OCI-LY1 (cell line): ENCODE measurements at regions not wholly inside any gene's neighbourhood (a gene's known extent, or its start where the extent isn't known, plus 50 kb on each side); places are given as distances from the start of the nearest gene placed in this dataset.
"Not testable (repeated sequence)": the region's sequence is repeated elsewhere in the genome, so short reads cannot be mapped to it uniquely, and the experiment has no call there.

ENCODE experiments used
- H2AFZ ChIP-seq: fragments of 200-600 bp; sonication (generic), shearing (Covaris generic); 2 replicates; pipeline ENCODE4 v1.6.0; 2014; ENCODE audit warnings: antibody characterized with exemption, mild to moderate bottlenecking, low read length
- H3F3A ChIP-seq: fragments of 200-600 bp; sonication (generic), shearing (Covaris generic); 2 replicates; pipeline ENCODE4 v1.6.0; 2014; ENCODE audit warnings: mild to moderate bottlenecking, antibody characterized with exemption, low read length, moderate library complexity; ENCODE audit not compliant: insufficient read depth
- H3K27ac ChIP-seq: fragments of 200-600 bp; sonication (generic); 2 replicates; pipeline ENCODE4 v1.5.1; 2014; ENCODE audit warnings: low read length, mixed run types, mild to moderate bottlenecking, low read depth; ENCODE audit not compliant: poor library complexity, severe bottlenecking
- H3K27me3 ChIP-seq: fragments of 200-600 bp; sonication (generic); 2 replicates; pipeline ENCODE4 v1.6.0; 2014; ENCODE audit warnings: antibody characterized with exemption, mild to moderate bottlenecking, low read length, moderate library complexity; ENCODE audit not compliant: insufficient read depth
- H3K36me3 ChIP-seq: fragments of 200-600 bp; sonication (generic); 2 replicates; pipeline ENCODE4 v1.6.1; 2014; ENCODE audit warnings: mild to moderate bottlenecking, antibody characterized with exemption, low read length, moderate library complexity, mixed read lengths; ENCODE audit not compliant: insufficient read depth
- H3K4me1 ChIP-seq: fragments of 200-600 bp; sonication (generic); 2 replicates; pipeline ENCODE4 v1.5.1; 2014; ENCODE audit warnings: mild to moderate bottlenecking, low read length, moderate library complexity; ENCODE audit not compliant: insufficient read depth, severe bottlenecking
- H3K4me2 ChIP-seq: fragments of 200-600 bp; sonication (generic), shearing (Covaris generic); 2 replicates; pipeline ENCODE4 v1.6.1; 2014; ENCODE audit warnings: low read length
- H3K4me3 ChIP-seq: fragments of 200-600 bp; sonication (generic); 2 replicates; pipeline ENCODE4 v1.5.1; 2014; ENCODE audit warnings: low read length, low read depth, mild to moderate bottlenecking, mixed read lengths; ENCODE audit not compliant: poor library complexity, severe bottlenecking
- H3K79me2 ChIP-seq: fragments of 200-600 bp; shearing (Covaris generic); 2 replicates; pipeline ENCODE4 v1.6.1; 2016; ENCODE audit warnings: mixed run types, low read length, mixed read lengths; ENCODE audit not compliant: insufficient read depth
- H3K9ac ChIP-seq: fragments of 200-600 bp; sonication (generic), shearing (Covaris generic); 2 replicates; pipeline ENCODE4 v1.6.1; 2014; ENCODE audit warnings: mild to moderate bottlenecking, low read length, mixed read lengths
- H3K9me2 ChIP-seq: fragments of 200-600 bp; sonication (generic), shearing (Covaris generic); 2 replicates; pipeline ENCODE4 v1.6.1; 2014; ENCODE audit warnings: low read depth, mild to moderate bottlenecking, low read length, mixed read lengths
- H3K9me3 ChIP-seq: fragments of 200-600 bp; shearing (Covaris generic); 2 replicates; pipeline ENCODE4 v1.6.1; 2014; ENCODE audit warnings: low read length, mixed read lengths
- H4K20me1 ChIP-seq: fragments of 200-600 bp; sonication (generic), shearing (Covaris generic); 2 replicates; pipeline ENCODE4 v1.6.0; 2016; ENCODE audit warnings: mild to moderate bottlenecking, low read length; ENCODE audit not compliant: insufficient read depth
- CTCF ChIP-seq: fragments of 200-600 bp; sonication (generic), shearing (Covaris generic); IDR thresholded peaks from 2 replicates; pipeline ENCODE4 v1.5.1; 2017; ENCODE audit warnings: mild to moderate bottlenecking, antibody characterized with exemption, low read length, moderate library complexity, mixed read lengths
- EZH2 ChIP-seq: fragments of 200-600 bp; sonication (generic), shearing (Covaris generic); IDR thresholded peaks from 2 replicates; pipeline ENCODE4 v1.8.0; 2017; ENCODE audit warnings: borderline replicate concordance, mixed run types, mild to moderate bottlenecking, antibody characterized with exemption, low read length, moderate library complexity, mixed read lengths

DNA sequence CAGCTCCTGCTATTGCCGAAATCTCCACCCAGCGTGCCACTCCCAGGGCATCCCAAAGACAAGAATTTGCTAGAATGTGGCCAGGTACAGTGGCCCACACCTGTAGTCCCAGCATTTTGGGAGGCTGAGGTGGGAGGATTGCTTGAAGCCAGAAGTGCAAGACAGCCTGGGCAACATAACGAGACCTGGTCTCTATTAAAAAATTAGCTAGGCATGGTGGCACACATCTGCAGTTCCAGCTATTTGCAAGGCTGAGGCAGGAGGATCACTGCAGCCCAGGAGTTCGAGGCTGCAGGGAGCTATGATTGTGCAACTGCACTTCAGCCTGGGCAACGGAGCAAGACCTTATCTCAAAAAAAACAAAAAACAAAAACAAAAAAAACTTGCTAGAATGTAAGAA, 73.3 kb upstream of the LYZL2 start:
- Histone ChIP-seq H3K4me2 (peak overlapping the region; percentile 84), H3K9ac (peak overlapping the region; percentile 75; the same call in 1 of the 2 replicates), H3F3A (no peaks in the 10 kb centered on the region; the same call in 1 of the 2 replicates)

DNA sequence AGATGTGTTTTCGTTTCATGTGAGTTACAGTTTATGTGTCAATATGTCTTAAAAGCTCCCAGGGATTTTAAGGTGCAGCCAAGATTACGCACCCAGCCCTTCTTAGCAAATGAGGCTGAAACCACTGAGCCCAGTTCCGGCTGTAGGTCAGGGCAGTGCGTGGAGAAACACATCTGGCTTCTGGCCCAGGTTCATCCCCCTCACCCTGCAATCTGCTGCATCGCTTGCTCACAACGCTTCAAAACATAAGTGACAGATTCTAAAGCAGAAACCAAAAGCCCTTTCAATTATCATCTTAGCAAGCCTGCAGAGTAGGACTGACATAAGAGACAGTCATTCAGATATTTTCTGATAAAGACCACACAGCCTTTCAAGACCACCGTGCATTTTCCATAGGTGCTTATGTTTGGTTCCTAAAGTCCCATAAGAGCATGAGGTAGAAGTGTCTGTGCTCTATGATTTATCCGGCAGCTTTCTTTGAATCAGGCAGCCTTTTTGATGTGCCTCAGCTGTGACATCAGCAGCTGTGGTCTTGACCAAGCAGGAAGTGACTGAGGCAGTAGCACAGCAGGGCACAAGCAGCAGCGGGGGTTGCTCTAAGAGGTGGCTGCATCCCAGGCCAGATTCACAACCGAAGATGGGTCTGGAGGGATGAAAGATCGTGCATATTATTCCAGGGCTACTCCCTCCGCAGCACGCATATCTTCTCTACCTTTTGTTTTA, 72.1 kb upstream of the LYZL2 start:
- Histone ChIP-seq H3K4me3 (peak overlapping the region; percentile 49), H3K9ac (peak overlapping the region; percentile 49; the same call in 1 of the 2 replicates), H3K36me3 (no peaks in the 10 kb centered on the region), H3K27ac (peak overlapping the region; percentile 99), H3K9me3 (no peaks in the 10 kb centered on the region), H3K9me2 (no peaks in the 10 kb centered on the region), H3K4me2 (peak overlapping the region; percentile 84), H3K79me2 (no peaks in the 10 kb centered on the region), H3K4me1 (peaks cover 73% of the 10 kb centered on the region), H3K27me3 (no peaks in the 10 kb centered on the region), H2AFZ (no peak overlapping the region), H4K20me1 (no peaks in the 10 kb centered on the region), H3F3A (no peaks in the 10 kb centered on the region)
- TF ChIP-seq CTCF, result no peak
- TF ChIP-seq EZH2, result no peak

More for the DNA sequence above, 73.3 kb upstream of the LYZL2 start:
- Histone ChIP-seq H3K9me2 (no peaks in the 10 kb centered on the region), H3K9me3 (no peaks in the 10 kb centered on the region), H3K36me3 (no peaks in the 10 kb centered on the region), H2AFZ (no peak overlapping the region), H3K4me1 (peaks cover 70% of the 10 kb centered on the region), H3K4me3 (peak overlapping the region; percentile 59), H3K27ac (peak overlapping the region; percentile 99), H3K27me3 (no peaks in the 10 kb centered on the region), H4K20me1 (no peaks in the 10 kb centered on the region), H3K79me2 (no peaks in the 10 kb centered on the region)
- TF ChIP-seq CTCF (no peak), EZH2 (no peak)

DNA sequence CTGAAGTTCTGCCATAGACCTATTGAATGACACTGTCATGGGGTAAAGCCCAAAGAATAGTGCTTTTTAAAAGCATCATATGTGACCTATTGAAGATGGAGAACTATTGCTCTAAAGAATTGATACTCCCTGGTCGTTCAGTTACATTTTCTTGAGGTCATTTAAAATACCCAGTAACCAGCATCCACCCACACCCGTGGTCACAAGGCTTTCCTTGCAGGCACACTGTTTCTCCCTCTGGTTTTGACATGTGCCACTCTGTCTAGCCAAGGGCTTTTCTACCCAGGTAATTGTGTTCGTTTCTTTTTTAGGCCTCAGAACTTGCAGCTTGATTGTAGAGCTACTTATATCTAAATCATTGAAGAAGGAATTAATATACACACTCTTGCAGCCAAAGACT, 68.3 kb upstream of the LYZL2 start:
- H3K9me3 ChIP-seq, result no peaks in the 10 kb centered on the region
- TF ChIP-seq EZH2, result no peak
- TF ChIP-seq CTCF, result no peak
- no peak overlapping the region for H3K27ac ChIP-seq
- no peak overlapping the region for H3K4me2 ChIP-seq
- H4K20me1 ChIP-seq, result no peaks in the 10 kb centered on the region
- H3K4me3 ChIP-seq, result no peak overlapping the region
- no peak overlapping the region for H2AFZ ChIP-seq
- no peak overlapping the region for H3K9ac ChIP-seq
- H3K27me3 ChIP-seq, result no peaks in the 10 kb centered on the region
- H3F3A ChIP-seq, result no peaks in the 10 kb centered on the region
- H3K9me2 ChIP-seq, result no peaks in the 10 kb centered on the region
- peaks cover 39% of the 10 kb centered on the region for H3K4me1 ChIP-seq
- H3K79me2 ChIP-seq, result no peaks in the 10 kb centered on the region
- H3K36me3 ChIP-seq, result no peaks in the 10 kb centered on the region

DNA sequence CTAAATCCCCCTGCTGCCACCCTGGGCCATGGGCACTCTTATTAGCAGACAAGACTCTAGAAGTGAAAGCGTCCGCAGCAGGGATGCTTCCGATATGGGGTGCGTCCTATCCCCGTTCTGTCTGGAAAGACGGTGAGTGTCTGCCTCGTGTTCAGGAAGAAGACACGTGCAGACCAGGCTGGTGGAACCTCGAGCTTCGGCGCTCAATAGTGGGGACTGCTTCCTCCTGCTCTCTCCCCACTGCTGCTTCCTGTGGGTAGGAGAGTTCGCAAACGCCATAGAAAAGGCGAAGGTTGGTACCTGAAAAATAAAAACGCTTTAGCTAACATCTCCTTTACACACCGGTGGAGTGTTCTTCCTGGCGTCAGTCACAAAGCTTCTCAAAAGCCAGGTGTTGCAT, 67.7 kb upstream of the LYZL2 start:
- H3K27me3 ChIP-seq, H3K9ac ChIP-seq, H3K9me2 ChIP-seq, H3K27ac ChIP-seq, H3K9me3 ChIP-seq, H3K4me2 ChIP-seq, H3K36me3 ChIP-seq, H3F3A ChIP-seq, H4K20me1 ChIP-seq, H3K4me3 ChIP-seq, H3K79me2 ChIP-seq, H2AFZ ChIP-seq: not testable (repeated sequence)
- H3K4me1 ChIP-seq, result peaks cover 33% of the 10 kb centered on the region
